ENCODE measurements at regions not wholly inside any gene's neighbourhood (a gene's known extent, or its start where the extent isn't known, plus 50 kb on each side); places are given as distances from the start of the nearest gene placed in this dataset.

GRCh38 chr17:77564278-77564920 is 394.1 kb upstream of the TNRC6C start:
- Histone ChIP-seq H3K27me3 (no peaks in the 10 kb centered on the region), H3K9me3 (no peaks in the 10 kb centered on the region), H3K4me1 (no peaks in the 10 kb centered on the region), H3K36me3 (no peaks in the 10 kb centered on the region), H3K27ac (no peak overlapping the region), H3K4me3 (no peak overlapping the region)
- intact Hi-C loops (cut with DNase I; ENCODE audit: low total_unique reads), result no loop called here
- DNase-seq (ENCODE audit: low spot score in 2 of 2), result no peak
- TF ChIP-seq POLR2AphosphoS5 (IDR thresholded peaks at IDR 0.05) (no peak), POLR2A (IDR thresholded peaks at IDR 0.05) (no peak)
- TF ChIP-seq, protein P1, sequence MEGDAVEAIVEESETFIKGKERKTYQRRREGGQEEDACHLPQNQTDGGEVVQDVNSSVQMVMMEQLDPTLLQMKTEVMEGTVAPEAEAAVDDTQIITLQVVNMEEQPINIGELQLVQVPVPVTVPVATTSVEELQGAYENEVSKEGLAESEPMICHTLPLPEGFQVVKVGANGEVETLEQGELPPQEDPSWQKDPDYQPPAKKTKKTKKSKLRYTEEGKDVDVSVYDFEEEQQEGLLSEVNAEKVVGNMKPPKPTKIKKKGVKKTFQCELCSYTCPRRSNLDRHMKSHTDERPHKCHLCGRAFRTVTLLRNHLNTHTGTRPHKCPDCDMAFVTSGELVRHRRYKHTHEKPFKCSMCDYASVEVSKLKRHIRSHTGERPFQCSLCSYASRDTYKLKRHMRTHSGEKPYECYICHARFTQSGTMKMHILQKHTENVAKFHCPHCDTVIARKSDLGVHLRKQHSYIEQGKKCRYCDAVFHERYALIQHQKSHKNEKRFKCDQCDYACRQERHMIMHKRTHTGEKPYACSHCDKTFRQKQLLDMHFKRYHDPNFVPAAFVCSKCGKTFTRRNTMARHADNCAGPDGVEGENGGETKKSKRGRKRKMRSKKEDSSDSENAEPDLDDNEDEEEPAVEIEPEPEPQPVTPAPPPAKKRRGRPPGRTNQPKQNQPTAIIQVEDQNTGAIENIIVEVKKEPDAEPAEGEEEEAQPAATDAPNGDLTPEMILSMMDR (IDR thresholded peaks at IDR 0.05), result no peak

DNA sequence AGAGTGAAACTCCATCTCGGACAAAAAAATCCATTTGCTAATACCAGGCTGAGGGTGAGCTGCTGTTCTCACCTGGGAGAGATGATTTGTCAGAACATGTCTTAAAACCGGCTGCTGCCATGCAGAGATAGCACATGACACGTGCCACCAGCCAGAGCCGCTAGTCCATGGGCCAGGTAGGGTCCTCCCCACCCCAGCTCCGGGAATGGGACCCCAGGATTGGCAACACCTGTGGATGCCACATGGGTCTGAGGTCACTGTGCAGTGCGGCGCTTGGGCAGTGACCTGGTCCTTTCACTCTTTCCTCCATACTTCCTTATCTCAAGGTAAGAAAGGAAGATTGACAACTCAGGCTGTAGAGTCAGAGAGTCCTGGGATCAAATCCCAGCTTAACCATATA is 393.3 kb upstream of the TNRC6C start:
- Histone ChIP-seq H3K9me3 (no peaks in the 10 kb centered on the region), H3K4me3 (no peak overlapping the region), H3K36me3 (no peaks in the 10 kb centered on the region), H3K27ac (no peak overlapping the region), H3K4me1 (no peaks in the 10 kb centered on the region), H3K27me3 (no peaks in the 10 kb centered on the region)
- TF ChIP-seq, protein P1 (IDR thresholded peaks at IDR 0.05), result no peak
- TF ChIP-seq POLR2AphosphoS5 (IDR thresholded peaks at IDR 0.05) (no peak), POLR2A (IDR thresholded peaks at IDR 0.05) (no peak)
- no peak for DNase-seq (ENCODE audit: low spot score in 2 of 2)
- intact Hi-C loops (cut with DNase I; ENCODE audit: low total_unique reads), result no loop called here

- peak in 1 of 2 donors; percentile 41 for DNase-seq (ENCODE audit: low spot score in 2 of 2)
- H3K9me3 ChIP-seq, result no peaks in the 10 kb centered on the region
- H3K27me3 ChIP-seq, result peaks cover 0 to 5% of the 10 kb centered on the region in 2 donors
- intact Hi-C loops (cut with DNase I; ENCODE audit: low total_unique reads), result no loop called here
- no peak overlapping the region for H3K27ac ChIP-seq
- no peaks in the 10 kb centered on the region for H3K4me1 ChIP-seq
- H3K36me3 ChIP-seq, result no peaks in the 10 kb centered on the region
- TF ChIP-seq, protein P1 (IDR thresholded peaks at IDR 0.05), result no peak
- no peak for TF ChIP-seq POLR2AphosphoS5 (IDR thresholded peaks at IDR 0.05)
- no peak for TF ChIP-seq POLR2A (IDR thresholded peaks at IDR 0.05)
- H3K4me3 ChIP-seq, result no peak overlapping the region
Measured at GRCh38 chr17:77566151-77566550, 392.4 kb upstream of the TNRC6C start.

DNA sequence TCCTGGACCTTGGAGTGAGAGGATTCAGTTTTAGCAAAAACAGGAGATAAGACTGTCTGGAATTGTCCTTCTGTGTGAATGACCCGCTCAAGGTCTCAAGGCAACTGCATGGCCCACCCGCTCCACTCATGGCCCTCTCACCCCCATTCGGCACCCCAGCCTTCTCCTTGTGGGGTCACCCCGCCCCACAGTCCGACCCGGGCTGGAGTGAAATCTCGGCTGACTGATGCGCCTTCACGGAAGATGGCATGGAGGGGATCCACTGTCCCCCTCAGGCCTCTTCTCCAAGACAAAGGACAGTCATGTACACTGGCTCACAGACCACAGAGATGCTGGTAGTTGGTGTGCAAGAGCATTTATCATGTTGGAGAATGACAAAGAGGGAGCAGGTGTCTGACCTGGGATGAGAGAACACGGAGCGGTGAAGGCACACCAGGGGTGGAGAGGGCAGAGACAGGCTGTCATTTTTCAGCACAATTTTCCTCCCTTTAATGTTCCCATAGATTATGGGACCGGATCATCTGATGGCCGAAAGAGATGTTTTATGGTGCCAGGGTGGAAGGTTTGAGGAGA is 391.9 kb upstream of the TNRC6C start:
- Histone ChIP-seq H3K4me1 (no peaks in the 10 kb centered on the region), H3K4me3 (no peak overlapping the region), H3K9me3 (no peaks in the 10 kb centered on the region), H3K27ac (no peak overlapping the region), H3K27me3 (peaks cover 0 to 7% of the 10 kb centered on the region in 2 donors), H3K36me3 (no peaks in the 10 kb centered on the region)
- DNase-seq (ENCODE audit: low spot score in 2 of 2), result peak in 1 of 2 donors; percentile 43
- intact Hi-C loops (cut with DNase I; ENCODE audit: low total_unique reads), result no loop called here
- TF ChIP-seq POLR2A (IDR thresholded peaks at IDR 0.05) (no peak), POLR2AphosphoS5 (IDR thresholded peaks at IDR 0.05) (no peak)
- TF ChIP-seq, protein P1 (IDR thresholded peaks at IDR 0.05), result no peak

DNA sequence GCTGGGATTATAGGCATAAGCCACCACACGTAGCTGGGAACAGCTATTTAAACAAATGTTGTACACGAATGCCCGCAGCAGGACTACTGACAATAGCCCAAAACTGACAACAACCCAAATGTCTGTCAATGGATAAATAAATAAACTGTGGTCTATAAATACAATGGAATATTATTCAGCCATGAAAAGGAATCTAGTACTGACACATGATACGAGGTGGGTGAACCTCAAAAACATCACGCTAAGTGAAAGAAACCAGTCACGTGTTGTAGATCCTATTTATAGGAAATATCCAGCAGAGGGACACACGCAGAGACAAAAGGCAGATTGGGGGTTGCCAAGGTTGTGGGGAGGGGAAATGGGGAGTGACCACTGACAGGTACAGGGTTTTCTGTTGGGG is 390.0 kb upstream of the TNRC6C start:
- H3K4me3 ChIP-seq, result no peak overlapping the region
- TF ChIP-seq, protein P1 (IDR thresholded peaks at IDR 0.05), result no peak
- TF ChIP-seq POLR2AphosphoS5 (IDR thresholded peaks at IDR 0.05) (no peak), POLR2A (IDR thresholded peaks at IDR 0.05) (no peak)
- DNase-seq (ENCODE audit: low spot score in 2 of 2), result no peak
- no peaks in the 10 kb centered on the region for H3K4me1 ChIP-seq
- no peaks in the 10 kb centered on the region for H3K36me3 ChIP-seq
- H3K27ac ChIP-seq, result no peak overlapping the region
- intact Hi-C loops (cut with DNase I; ENCODE audit: low total_unique reads), result no loop called here
- no peaks in the 10 kb centered on the region for H3K9me3 ChIP-seq
- H3K27me3 ChIP-seq, result peaks cover 0 to 7% of the 10 kb centered on the region in 2 donors

All from breast epithelium (tissue), 4 donors.